Stimulated activated naive CD8-positive, alpha-beta T cell treated with anti-CD3 and anti-CD28 coated beads, Interleukin-15, Interleukin-2, amounts not matched to agents 100 ng/mL and 50 ng/mL, for 24 hours (primary cell): ENCODE measurements at regions not wholly inside any gene's neighbourhood (a gene's known extent, or its start where the extent isn't known, plus 50 kb on each side); places are given as distances from the start of the nearest gene placed in this dataset.

Experiments used
- H3K27ac Mint-ChIP-seq: one replicate; pipeline ENCODE4 v1.8.0; 2021; ENCODE audit warnings: mild to moderate bottlenecking, mixed read lengths
- H3K27me3 Mint-ChIP-seq: one replicate; pipeline ENCODE4 v1.8.0; 2021; ENCODE audit warnings: mixed read lengths
- H3K36me3 Mint-ChIP-seq: one replicate; pipeline ENCODE4 v1.8.0; 2021; ENCODE audit warnings: low read depth, mixed read lengths
- H3K4me1 Mint-ChIP-seq: one replicate; pipeline ENCODE4 v1.8.0; 2021; ENCODE audit warnings: low read depth, mixed read lengths
- H3K4me3 Mint-ChIP-seq: one replicate; pipeline ENCODE4 v1.8.0; 2021; ENCODE audit warnings: mild to moderate bottlenecking, mixed read lengths
- H3K9me3 Mint-ChIP-seq: one replicate; pipeline ENCODE4 v1.8.0; 2021; ENCODE audit warnings: mixed read lengths

DNA sequence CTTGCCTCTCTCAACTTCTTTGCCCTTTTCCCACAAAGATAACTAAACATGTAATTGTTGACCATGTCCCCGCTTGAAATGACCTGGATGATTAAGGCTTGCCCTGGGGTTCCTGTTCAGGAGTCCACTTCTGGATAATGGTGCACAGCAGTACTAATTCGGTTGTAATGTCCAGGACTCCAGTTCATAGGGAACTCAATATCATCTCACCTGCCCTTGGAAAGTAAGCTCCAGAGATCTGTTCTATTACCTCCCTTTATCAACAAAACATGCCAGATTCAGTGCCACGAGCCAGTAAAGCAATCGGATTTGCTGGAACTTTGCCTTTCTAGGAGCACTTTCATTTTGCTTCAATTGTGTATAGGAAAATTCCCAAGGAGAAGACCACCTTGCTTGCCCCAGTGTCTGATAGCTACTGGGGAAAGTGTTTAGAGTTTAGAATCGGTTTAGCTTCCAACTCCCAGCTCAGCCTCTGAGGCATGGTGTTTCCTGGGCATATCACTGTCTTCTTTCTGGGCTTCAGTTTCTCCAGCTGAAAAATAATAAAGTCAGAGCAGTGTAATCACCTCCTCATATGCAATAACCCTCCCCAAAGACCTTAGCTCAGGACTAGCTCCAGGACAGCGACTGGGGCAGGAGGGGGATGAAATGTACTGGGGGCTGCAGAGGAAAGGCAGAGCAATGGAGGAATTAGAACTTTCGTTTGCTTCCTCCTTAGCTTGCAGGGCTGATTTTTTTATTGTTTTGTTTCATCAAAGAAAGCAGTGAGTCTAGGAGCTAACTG lies 162.6 kb upstream of the CYRIA start:
- Mint-ChIP-seq H3K9me3 (peaks cover 4% of the 10 kb centered on the region), H3K27me3 (no peaks in the 10 kb centered on the region), H3K4me1 (no peaks in the 10 kb centered on the region), H3K4me3 (no peak overlapping the region), H3K27ac (no peak overlapping the region), H3K36me3 (no peaks in the 10 kb centered on the region)

DNA sequence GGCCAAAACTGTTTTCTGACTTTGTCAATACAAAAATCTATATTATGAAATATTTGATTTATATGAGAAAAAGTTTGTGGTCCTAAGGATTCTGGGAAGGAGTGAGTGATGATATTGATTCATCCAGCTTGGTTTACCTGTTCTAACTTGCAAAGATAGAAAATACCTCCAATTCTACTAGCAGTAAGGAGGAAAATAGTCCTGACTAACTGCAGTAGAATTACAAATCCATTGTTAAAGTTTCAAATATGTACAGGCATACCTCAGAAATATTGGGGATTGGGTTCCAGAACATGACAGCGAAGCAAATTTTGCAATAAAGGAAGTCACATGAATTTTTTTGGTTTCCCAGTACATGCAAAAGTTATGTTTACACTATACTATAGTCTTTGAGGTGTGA lies 158.8 kb upstream of the CYRIA start:
- Mint-ChIP-seq H3K9me3 (peaks cover 4% of the 10 kb centered on the region), H3K36me3 (no peaks in the 10 kb centered on the region), H3K27ac (no peak overlapping the region), H3K27me3 (no peaks in the 10 kb centered on the region), H3K4me1 (no peaks in the 10 kb centered on the region), H3K4me3 (no peak overlapping the region)

DNA sequence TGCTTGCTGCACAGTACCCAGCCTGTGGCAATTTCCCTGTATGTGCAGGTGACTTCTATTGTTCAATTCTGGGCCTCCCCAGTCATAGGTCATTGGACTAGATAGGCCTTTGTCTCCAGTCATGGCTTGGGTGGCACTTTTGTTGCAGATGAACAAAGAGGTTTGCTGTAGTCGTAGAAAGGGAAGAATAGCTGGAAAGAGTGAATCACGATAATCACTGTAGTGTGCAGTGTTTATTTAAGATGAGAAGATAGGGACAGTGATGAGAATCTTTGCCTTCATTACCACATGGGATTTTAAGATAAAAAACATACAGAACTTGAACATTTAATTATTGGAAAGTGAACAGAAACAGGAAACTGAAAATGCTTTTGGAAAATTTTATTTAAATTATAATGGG lies 156.1 kb upstream of the CYRIA start:
- Mint-ChIP-seq H3K27me3 (no peaks in the 10 kb centered on the region), H3K36me3 (no peaks in the 10 kb centered on the region), H3K4me1 (no peaks in the 10 kb centered on the region), H3K27ac (no peak overlapping the region), H3K9me3 (peaks cover 4% of the 10 kb centered on the region), H3K4me3 (no peak overlapping the region)

DNA sequence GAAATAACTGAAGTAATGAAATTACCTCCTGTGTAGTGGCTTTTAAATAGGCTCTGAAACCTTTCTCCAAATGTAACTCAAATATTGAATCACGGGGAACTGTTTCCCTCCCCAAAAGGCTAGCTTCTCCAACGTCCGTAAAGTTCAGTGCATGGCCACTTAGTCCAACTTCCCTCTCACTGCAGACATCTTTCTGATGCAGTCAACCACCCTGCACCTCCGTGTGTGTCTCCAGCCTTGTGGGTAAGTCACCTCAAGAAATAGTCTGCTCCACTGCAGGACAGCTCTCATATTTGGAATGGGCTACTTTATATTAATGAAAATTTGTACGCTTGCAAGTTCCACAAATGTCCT lies 152.5 kb upstream of the CYRIA start:
- no peaks in the 10 kb centered on the region for H3K4me1 Mint-ChIP-seq
- H3K27ac Mint-ChIP-seq, result no peak overlapping the region
- H3K27me3 Mint-ChIP-seq, result no peaks in the 10 kb centered on the region
- H3K4me3 Mint-ChIP-seq, result no peak overlapping the region
- no peaks in the 10 kb centered on the region for H3K36me3 Mint-ChIP-seq
- H3K9me3 Mint-ChIP-seq, result peaks cover 3% of the 10 kb centered on the region

DNA sequence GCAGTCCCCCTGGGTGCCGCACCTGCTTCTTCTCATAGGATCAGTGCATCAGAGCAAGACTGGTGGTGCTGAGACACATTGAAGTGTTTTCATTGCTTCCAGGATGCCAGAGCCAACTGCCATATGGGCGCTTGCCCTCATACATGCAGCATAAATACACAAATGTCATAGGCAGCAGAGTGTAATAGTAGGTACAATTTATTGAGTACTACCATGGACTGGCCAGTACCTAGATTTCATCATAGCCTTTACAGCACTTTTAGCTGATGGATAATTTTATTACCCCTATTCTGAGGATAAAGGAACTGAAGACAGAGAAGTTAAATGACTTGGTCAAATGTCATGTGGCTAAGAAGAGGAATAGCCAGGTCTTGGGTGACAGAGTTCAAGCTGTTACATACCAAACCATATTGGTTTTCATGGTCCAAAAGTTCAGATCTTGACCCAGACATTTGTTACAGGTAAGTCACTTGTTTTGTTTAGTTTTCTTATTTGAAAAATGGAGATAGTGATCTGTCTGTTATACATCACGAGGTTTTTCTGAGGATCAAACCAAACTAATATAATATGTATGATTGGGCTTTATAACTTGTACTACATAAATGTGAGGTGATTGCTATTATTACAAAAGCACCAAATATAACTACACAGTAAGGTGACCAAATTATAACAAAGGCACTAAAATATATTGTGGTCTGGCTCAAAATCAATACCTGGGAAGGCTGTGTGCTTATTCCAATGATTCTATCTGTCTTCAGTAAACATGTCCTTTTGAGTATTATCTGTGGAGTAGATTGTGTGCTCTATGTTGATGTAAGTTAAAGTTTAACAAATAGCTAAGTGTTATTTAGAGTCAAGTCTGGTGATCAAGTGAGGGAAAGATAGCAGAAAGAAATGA lies 151.9 kb upstream of the CYRIA start:
- Mint-ChIP-seq H3K27ac (no peak overlapping the region), H3K9me3 (peaks cover 3% of the 10 kb centered on the region)

DNA sequence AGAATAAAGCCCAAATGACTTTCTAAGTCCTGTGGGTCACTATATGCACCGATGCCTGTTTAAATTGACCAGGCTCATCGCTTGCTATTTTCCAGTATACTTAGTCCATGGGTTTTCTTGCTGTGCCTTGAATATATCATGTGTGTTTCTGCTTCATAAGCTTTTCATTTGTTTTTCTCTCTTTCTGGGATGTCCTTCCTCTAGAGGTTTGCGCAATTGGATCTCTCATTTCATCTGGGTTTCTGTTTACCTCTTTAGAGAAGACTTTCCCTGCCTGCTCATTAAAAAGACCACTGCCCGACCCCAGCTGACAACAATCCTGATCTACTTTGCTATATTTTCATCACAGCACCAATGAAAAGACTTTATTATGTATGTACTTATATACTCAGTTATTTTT lies 150.9 kb upstream of the CYRIA start:
- Mint-ChIP-seq H3K4me3 (no peak overlapping the region), H3K36me3 (no peaks in the 10 kb centered on the region), H3K9me3 (peaks cover 3% of the 10 kb centered on the region), H3K4me1 (no peaks in the 10 kb centered on the region), H3K27me3 (no peaks in the 10 kb centered on the region), H3K27ac (no peak overlapping the region)

More for the DNA sequence above, 151.9 kb upstream of the CYRIA start:
- H3K36me3 Mint-ChIP-seq, result no peaks in the 10 kb centered on the region
- no peaks in the 10 kb centered on the region for H3K4me1 Mint-ChIP-seq
- no peak overlapping the region for H3K4me3 Mint-ChIP-seq
- H3K27me3 Mint-ChIP-seq, result no peaks in the 10 kb centered on the region

DNA sequence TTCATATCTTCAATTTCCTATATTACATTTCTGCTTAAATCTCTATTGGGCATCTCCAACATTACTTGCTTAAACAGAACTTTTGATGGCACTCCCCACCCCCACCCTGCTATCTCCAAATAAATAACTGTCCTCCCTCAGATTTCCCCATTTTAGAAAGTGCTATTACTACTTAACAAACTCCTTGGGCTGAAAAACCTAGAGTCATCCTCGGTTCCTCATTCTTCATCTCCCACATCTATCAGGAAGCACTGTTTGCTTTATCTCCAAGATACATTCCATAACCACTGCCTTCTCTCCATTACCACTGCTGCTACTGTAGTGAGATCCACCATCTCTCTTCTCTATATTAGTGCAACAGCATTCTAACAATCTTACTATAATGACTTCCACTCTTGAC lies 150.4 kb upstream of the CYRIA start:
- Mint-ChIP-seq H3K4me3 (no peak overlapping the region), H3K27ac (no peak overlapping the region), H3K9me3 (peaks cover 3% of the 10 kb centered on the region), H3K4me1 (no peaks in the 10 kb centered on the region), H3K27me3 (no peaks in the 10 kb centered on the region), H3K36me3 (no peaks in the 10 kb centered on the region)

DNA sequence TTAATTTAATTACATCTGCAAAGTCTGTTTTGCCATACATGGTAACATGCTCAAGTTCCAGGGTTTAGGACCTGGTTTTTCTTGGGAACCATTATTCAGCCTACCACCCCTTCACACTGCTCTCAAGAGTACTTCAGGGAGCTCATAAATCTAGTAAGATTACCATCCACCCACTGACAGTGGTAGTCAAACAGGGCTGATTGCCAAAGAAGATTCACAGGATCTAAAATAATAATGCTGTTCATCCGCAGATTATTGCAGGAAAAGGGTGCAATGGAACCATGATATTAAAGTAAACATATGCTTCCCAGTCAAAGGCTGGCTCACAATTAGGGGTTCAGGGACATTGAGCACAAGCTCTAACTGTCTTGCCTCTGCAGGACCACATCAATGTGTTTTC lies 148.0 kb upstream of the CYRIA start:
- peaks cover 3% of the 10 kb centered on the region for H3K9me3 Mint-ChIP-seq
- no peak overlapping the region for H3K27ac Mint-ChIP-seq

DNA sequence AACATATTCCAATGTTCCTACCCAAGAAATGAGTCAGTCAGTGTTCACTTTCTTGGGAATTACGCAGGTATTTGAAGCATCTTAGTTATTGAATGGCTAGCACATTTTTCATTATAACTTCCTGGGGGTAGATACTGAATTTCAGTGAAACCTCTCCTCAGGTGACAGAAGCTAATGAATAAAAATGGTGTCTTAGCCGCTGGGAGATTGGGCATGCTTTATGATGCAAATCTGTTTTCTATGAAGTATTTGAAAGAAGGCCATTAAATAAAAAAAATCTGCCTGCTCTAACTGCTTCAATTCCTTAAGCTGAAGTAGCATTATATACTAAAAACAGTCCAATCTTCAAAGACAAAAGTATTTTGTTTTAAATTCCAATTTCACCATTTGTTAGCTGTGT lies 132.8 kb upstream of the CYRIA start:
- Mint-ChIP-seq H3K27me3 (peaks cover 4% of the 10 kb centered on the region), H3K9me3 (no peaks in the 10 kb centered on the region), H3K4me3 (no peak overlapping the region), H3K4me1 (no peaks in the 10 kb centered on the region), H3K27ac (no peak overlapping the region), H3K36me3 (no peaks in the 10 kb centered on the region)

More for the DNA sequence above, 148.0 kb upstream of the CYRIA start:
- no peaks in the 10 kb centered on the region for H3K27me3 Mint-ChIP-seq
- H3K4me3 Mint-ChIP-seq, result no peak overlapping the region
- no peaks in the 10 kb centered on the region for H3K4me1 Mint-ChIP-seq
- no peaks in the 10 kb centered on the region for H3K36me3 Mint-ChIP-seq

DNA sequence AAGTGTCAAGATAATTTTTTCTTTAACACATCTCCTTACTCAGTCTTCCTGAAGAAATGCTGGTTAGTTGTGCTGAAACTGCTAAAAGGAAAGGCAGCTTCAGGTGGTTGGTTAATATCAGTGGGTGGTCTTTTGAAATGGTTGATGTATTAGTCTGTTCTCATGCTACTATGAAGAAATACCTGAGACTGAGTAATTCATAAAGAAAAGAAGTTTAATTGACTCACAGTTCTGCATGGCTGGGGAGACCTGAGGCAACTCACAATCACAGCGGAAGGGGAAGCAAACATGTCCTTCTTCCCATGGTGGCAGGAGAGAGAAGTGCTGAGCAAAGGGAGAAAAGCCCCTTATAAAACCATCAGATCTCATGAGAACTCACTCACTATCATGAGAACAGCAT lies 125.9 kb upstream of the CYRIA start:
- Mint-ChIP-seq H3K4me3 (no peak overlapping the region), H3K27me3 (no peaks in the 10 kb centered on the region), H3K4me1 (no peaks in the 10 kb centered on the region), H3K9me3 (no peaks in the 10 kb centered on the region), H3K36me3 (no peaks in the 10 kb centered on the region), H3K27ac (no peak overlapping the region)

DNA sequence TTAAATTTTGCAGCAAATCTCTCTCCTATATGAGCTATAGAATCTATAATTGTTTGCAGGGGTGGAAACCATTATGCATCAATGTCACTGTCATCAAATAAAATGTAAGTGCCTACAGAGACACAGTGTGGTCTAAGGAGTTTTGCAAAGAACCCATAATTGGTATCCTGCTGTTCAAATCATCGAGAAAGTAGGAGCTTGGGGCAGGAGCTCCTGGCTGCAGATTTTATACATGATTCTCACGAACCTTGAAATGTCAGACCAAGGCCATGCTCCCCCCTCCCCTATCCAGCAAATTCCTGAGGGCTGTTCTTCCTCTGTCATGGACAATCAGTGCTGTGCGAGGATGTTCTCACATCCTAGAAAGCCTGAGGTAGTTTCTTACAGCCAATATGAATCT lies 119.5 kb upstream of the CYRIA start:
- Mint-ChIP-seq H3K36me3 (no peaks in the 10 kb centered on the region), H3K4me3 (no peak overlapping the region), H3K4me1 (no peaks in the 10 kb centered on the region), H3K27me3 (peaks cover 4% of the 10 kb centered on the region), H3K27ac (no peak overlapping the region), H3K9me3 (peaks cover 4% of the 10 kb centered on the region)

DNA sequence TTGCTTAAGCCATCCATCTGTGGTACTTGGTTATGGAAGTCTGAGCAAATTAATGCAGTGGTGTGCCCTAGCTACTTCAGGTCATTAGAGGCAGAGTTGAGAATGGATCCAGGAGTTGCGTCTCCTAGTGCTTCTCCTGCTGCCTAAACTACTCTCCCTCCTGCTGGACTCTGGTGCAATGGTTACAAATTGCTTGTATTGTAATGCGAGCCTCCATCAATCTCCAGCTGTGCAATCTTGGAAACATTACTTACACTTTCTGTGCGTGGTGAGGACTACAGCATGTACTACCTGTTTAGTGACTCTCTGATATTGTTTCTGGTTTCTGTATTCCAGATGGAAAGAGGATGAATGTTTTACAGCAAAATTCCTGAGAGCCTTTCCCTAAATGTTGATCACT lies 119.0 kb upstream of the CYRIA start:
- Mint-ChIP-seq H3K36me3 (no peaks in the 10 kb centered on the region), H3K9me3 (peaks cover 4% of the 10 kb centered on the region), H3K4me3 (no peak overlapping the region), H3K27me3 (peaks cover 4% of the 10 kb centered on the region), H3K27ac (no peak overlapping the region), H3K4me1 (no peaks in the 10 kb centered on the region)

DNA sequence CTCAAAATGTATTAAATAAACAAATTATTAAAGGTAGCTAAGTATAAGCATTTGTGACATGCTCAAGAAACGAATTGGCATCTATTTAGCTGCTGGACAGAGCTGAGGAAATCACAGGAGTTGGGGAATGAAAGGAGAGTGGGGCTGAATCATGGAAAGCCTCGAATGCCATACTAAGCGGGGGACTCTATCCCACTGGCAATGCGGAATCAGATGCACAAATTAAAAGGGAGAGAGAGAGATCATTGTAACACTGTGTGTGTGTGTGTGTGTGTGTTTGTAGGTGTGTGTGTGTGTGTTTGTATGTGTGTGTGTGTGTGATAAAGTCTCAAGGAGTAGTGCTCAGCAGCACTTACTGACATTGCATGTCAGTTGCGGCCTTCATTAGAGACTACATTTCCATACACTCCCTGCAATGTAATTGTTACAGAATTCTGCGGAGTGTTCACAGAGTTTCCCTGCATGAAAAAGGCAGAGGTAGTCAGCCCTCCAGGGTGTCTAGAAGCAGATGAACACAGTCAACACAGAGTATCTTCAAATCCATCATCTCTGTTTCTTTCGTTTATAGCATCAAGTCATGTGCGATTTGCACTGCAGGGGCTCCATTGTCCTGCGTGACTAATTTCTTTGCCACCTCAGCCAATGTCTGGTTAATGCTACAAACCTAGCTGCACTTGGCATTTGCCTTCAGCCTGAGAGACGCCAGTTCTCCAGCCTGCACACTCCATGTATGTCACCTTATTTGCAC lies 111.7 kb upstream of the CYRIA start:
- Mint-ChIP-seq H3K4me3 (no peak overlapping the region), H3K36me3 (no peaks in the 10 kb centered on the region), H3K27ac (no peak overlapping the region), H3K27me3 (peaks cover 14% of the 10 kb centered on the region), H3K4me1 (no peaks in the 10 kb centered on the region), H3K9me3 (peaks cover 4% of the 10 kb centered on the region)

DNA sequence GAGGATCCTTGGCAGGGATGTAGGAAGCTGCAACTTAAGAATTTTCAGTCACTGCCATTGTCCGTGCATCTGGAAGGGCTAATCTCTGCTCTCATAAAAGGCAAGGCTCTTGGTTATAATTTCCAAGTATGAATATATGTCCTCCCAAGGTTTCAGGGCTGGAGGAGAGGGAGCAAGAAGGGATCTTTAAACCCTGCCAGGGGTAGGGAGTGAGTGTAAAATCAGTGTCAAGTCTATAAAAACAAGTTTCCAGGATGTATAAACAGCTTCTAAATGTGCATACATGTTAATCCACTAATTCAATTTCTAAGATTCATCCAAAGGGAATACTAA lies 110.2 kb upstream of the CYRIA start:
- peaks cover 14% of the 10 kb centered on the region for H3K27me3 Mint-ChIP-seq
- no peaks in the 10 kb centered on the region for H3K4me1 Mint-ChIP-seq
- no peaks in the 10 kb centered on the region for H3K36me3 Mint-ChIP-seq
- no peak overlapping the region for H3K4me3 Mint-ChIP-seq
- no peak overlapping the region for H3K27ac Mint-ChIP-seq
- H3K9me3 Mint-ChIP-seq, result peaks cover 4% of the 10 kb centered on the region
